Activated T-helper 1 cell treated with anti-CD3 and anti-CD28 coated beads, Interleukin-12 subunit alpha, Interleukin-12 subunit beta, Interleukin-2, Interleukin-4 antibody, amounts not matched to agents 30 ng/mL and 10 ng/mL and 1 ng/mL, durations not matched to agents 14 hours and 24 hours and 36 hours (primary cell): ENCODE measurements at regions not wholly inside any gene's neighbourhood (a gene's known extent, or its start where the extent isn't known, plus 50 kb on each side); places are given as distances from the start of the nearest gene placed in this dataset.

Source experiments
- DNase-seq: peaks from one replicate; pipeline ENCODE4 v3.0.0; 2021; ENCODE audit warnings: low spot score
- H3K27ac Mint-ChIP-seq: one replicate; pipeline ENCODE4 v1.8.0; 2021; ENCODE audit warnings: mild to moderate bottlenecking, mixed read lengths
- H3K27me3 Mint-ChIP-seq: one replicate; pipeline ENCODE4 v1.8.0; 2022; ENCODE audit warnings: mild to moderate bottlenecking, moderate library complexity, mixed read lengths; ENCODE audit not compliant: insufficient read depth
- H3K36me3 Mint-ChIP-seq: one replicate; pipeline ENCODE4 v1.8.0; 2021; ENCODE audit warnings: low read depth, mixed read lengths
- H3K4me1 Mint-ChIP-seq: one replicate; pipeline ENCODE4 v1.8.0; 2021; ENCODE audit warnings: low read depth, mixed read lengths
- H3K4me3 Mint-ChIP-seq: one replicate; pipeline ENCODE4 v1.8.0; 2021; ENCODE audit warnings: mild to moderate bottlenecking, moderate library complexity, mixed read lengths
- H3K9me3 Mint-ChIP-seq: one replicate; pipeline ENCODE4 v1.8.0; 2021; ENCODE audit warnings: mixed read lengths
- intact Hi-C: fragments of 100-400 bp; cut with micrococcal nuclease; formaldehyde crosslinking; loops from one replicate; pipeline ENCODE4 v1.15.1; 2024

DNA sequence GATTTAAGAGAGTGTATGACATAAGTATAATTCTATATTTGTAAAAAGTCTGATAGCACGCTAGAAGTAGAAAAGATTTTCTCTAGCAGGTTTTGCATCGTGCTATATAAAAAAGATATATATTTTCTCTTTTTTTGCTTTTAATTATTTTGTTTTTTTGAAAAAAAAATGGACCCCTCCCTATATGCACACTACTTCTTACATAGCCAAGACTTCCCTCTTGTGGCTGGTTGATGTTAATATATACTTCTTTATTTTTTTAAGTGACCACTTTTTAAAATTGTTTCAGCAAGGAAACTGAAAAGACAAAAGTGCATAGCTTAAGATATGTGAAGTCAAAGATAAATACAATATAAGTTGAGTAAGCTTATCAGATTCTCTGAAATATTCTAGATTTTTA lies 1202.8 kb downstream of the DIAPH3 start:
- no peaks in the 10 kb centered on the region for H3K9me3 Mint-ChIP-seq
- H3K27me3 Mint-ChIP-seq: no peaks in the 10 kb centered on the region
- H3K4me1 Mint-ChIP-seq: no peaks in the 10 kb centered on the region
- H3K36me3 Mint-ChIP-seq: no peaks in the 10 kb centered on the region
- H3K4me3 Mint-ChIP-seq: no peak overlapping the region
- H3K27ac Mint-ChIP-seq: no peak overlapping the region
- intact Hi-C loops: no loop called here
- no peak for DNase-seq

DNA sequence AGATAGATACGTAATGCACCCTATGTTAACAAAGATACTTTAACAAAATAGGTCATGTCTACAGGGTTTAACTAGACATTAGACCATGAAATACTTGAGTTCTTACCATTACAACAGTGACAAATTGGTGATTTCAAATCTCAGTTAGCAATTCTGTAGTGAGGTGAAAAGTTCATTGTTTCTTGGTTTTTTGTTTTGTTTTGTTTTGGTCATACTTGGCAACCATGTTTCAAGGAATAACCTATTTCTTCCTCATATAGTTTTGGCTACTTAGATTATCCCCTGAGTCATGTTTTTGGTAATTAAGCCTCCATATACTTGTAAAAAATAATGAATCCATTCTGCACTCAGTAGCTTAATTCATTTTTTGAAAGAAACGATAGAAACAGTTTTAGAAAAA lies 1200.4 kb downstream of the DIAPH3 start:
- Mint-ChIP-seq H3K9me3 (peaks cover 2% of the 10 kb centered on the region), H3K4me1 (no peaks in the 10 kb centered on the region), H3K4me3 (no peak overlapping the region), H3K36me3 (no peaks in the 10 kb centered on the region), H3K27ac (no peak overlapping the region), H3K27me3 (no peaks in the 10 kb centered on the region)
- intact Hi-C loops: no loop called here
- DNase-seq: no peak

- Mint-ChIP-seq H3K36me3 (no peaks in the 10 kb centered on the region), H3K9me3 (peaks cover 4% of the 10 kb centered on the region), H3K4me1 (no peaks in the 10 kb centered on the region), H3K27ac (no peak overlapping the region), H3K4me3 (no peak overlapping the region), H3K27me3 (no peaks in the 10 kb centered on the region)
- DNase-seq: no peak
- intact Hi-C loops: no loop called here
Observed at GRCh38 chr13:58964048-58964447, 1199.7 kb downstream of the DIAPH3 start.

DNA sequence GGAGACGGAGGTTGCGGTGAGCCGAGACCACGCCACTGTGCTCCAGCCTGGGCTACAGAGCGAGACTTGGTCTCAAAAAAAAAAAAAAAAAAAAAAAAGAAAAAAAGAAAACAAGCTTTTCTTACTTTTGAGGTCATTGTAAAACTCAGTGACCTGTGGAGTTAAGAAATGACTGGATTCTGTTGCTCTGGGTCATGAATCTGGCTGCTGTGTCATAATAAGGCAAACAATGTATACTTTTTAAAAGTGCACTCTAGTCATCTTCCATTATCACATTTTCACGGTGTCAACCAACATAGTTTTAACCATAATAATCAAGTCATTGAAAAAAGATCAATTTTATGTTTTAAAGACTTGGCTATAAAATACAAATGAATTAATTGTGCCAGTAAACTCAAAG lies 1186.6 kb downstream of the DIAPH3 start:
- intact Hi-C loops: no loop called here
- DNase-seq: no peak
- no peaks in the 10 kb centered on the region for H3K27me3 Mint-ChIP-seq
- H3K27ac Mint-ChIP-seq: no peak overlapping the region
- H3K36me3 Mint-ChIP-seq: no peaks in the 10 kb centered on the region
- H3K9me3 Mint-ChIP-seq: no peaks in the 10 kb centered on the region
- H3K4me3 Mint-ChIP-seq: no peak overlapping the region
- no peaks in the 10 kb centered on the region for H3K4me1 Mint-ChIP-seq

DNA sequence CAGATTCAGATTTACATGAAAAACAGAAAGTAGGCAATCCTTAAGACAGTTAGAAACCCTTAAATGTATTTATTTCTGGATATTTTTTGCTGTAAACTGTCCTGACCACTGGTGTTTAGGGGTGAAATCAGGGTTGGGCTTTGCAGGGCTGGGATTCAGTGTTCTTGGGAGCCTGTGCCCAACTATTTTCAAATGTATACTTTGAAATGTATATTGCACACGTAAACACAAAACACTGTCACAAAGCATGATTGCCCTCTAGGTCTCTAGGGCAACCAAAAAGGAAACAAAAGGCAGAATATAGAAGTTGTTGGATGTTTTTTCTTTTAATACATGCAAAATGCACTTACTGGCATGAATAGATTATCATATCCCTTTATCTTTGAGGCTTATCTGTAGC lies 1185.4 kb downstream of the DIAPH3 start:
- H3K4me1 Mint-ChIP-seq: no peaks in the 10 kb centered on the region
- peaks cover under 1% of the 10 kb centered on the region for H3K9me3 Mint-ChIP-seq
- DNase-seq: no peak
- intact Hi-C loops: no loop called here
- no peaks in the 10 kb centered on the region for H3K36me3 Mint-ChIP-seq
- H3K27ac Mint-ChIP-seq: no peak overlapping the region
- no peak overlapping the region for H3K4me3 Mint-ChIP-seq
- H3K27me3 Mint-ChIP-seq: no peaks in the 10 kb centered on the region

DNA sequence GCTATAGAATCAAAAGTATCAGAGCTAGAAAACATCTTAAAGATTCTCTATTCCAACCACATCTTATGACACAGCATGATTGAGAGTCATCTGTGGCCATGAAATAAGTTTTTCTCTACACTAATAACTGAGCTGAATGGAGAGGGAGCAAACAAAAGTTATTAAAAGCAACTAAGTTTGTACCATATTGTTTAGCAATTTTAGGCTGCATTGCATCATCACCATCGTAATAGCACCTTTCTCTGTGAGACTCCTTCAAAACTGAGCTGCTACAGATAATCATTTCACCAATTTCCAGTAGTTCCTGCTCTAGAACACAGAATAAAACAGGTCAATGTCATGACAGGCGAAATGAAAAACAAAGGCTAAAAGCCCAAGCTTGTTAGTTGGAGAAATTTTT lies 1183.9 kb downstream of the DIAPH3 start:
- H3K36me3 Mint-ChIP-seq: no peaks in the 10 kb centered on the region
- no peak overlapping the region for H3K4me3 Mint-ChIP-seq
- H3K27ac Mint-ChIP-seq: no peak overlapping the region
- H3K9me3 Mint-ChIP-seq: peaks cover 6% of the 10 kb centered on the region
- intact Hi-C loops: no loop called here
- no peaks in the 10 kb centered on the region for H3K27me3 Mint-ChIP-seq
- no peaks in the 10 kb centered on the region for H3K4me1 Mint-ChIP-seq
- no peak for DNase-seq

GRCh38 chr13:58985845-58986244 lies 1177.9 kb downstream of the DIAPH3 start:
- no peaks in the 10 kb centered on the region for H3K27me3 Mint-ChIP-seq
- no peak for DNase-seq
- H3K9me3 Mint-ChIP-seq: peaks cover 7% of the 10 kb centered on the region
- H3K4me1 Mint-ChIP-seq: no peaks in the 10 kb centered on the region
- no peak overlapping the region for H3K27ac Mint-ChIP-seq
- H3K4me3 Mint-ChIP-seq: no peak overlapping the region
- intact Hi-C loops: no loop called here
- H3K36me3 Mint-ChIP-seq: no peaks in the 10 kb centered on the region

DNA sequence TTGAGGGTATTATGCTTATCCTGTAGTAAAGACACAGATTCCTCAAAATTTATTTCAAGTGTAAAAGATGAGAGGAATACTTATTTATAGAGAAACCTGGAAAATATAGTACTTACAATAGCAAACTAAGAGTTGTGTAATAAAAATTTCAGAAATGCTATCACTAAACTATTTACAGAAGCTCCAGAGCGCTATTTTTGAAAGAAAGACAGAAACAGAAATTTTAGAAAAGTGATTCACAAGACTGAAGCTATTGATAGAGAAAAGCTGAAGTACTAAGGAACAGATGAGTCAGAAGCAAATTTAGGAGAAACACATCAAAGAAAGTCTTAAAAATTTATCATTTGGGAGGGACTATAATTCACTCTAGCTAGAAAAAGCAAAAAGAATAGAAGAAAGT lies 1174.2 kb downstream of the DIAPH3 start:
- Mint-ChIP-seq H3K36me3 (no peaks in the 10 kb centered on the region), H3K27me3 (no peaks in the 10 kb centered on the region), H3K4me1 (no peaks in the 10 kb centered on the region), H3K27ac (no peak overlapping the region), H3K9me3 (peaks cover 3% of the 10 kb centered on the region), H3K4me3 (no peak overlapping the region)
- DNase-seq: no peak
- intact Hi-C loops: no loop called here

DNA sequence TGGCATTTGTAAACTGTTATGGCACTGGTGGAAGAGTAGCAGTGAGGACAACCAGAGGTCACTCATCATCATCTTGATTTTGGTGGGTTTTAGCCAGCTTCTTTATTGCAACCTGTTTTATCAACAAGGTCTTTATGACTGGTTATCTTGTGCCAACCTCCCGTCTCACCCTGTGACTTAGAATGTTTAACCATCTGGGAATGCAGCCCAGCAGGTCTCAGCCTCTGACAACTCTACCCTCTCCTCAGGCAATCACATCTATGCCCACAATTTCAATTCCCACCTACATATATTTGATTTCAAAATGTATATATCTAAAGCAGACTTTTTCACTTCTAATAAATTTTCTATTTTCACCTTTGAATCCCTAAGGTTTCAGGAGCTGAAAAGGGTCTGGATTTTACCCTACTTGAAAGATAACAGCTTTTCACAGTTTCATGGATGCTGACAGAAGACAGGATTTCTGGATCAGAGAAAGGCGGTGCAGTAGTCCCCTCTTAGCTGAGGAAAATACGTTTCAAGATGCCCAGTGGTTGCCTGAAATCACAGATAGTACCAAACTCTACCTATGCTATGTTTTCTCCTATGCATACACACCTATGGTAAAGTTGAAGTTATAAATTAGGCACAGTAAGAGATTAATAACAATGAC lies 1171.8 kb downstream of the DIAPH3 start:
- no peak for DNase-seq
- Mint-ChIP-seq H3K4me3 (no peak overlapping the region), H3K27ac (no peak overlapping the region), H3K9me3 (no peaks in the 10 kb centered on the region), H3K36me3 (no peaks in the 10 kb centered on the region), H3K4me1 (no peaks in the 10 kb centered on the region), H3K27me3 (no peaks in the 10 kb centered on the region)
- intact Hi-C loops: no loop called here

GRCh38 chr13:58992478-58993042 lies 1171.2 kb downstream of the DIAPH3 start:
- H3K27me3 Mint-ChIP-seq: no peaks in the 10 kb centered on the region
- H3K4me3 Mint-ChIP-seq: no peak overlapping the region
- H3K9me3 Mint-ChIP-seq: no peaks in the 10 kb centered on the region
- no peak for DNase-seq
- intact Hi-C loops: no loop called here
- no peak overlapping the region for H3K27ac Mint-ChIP-seq
- no peaks in the 10 kb centered on the region for H3K36me3 Mint-ChIP-seq
- H3K4me1 Mint-ChIP-seq: no peaks in the 10 kb centered on the region

- H3K27ac Mint-ChIP-seq: no peak overlapping the region
- no peak for DNase-seq
- no peaks in the 10 kb centered on the region for H3K27me3 Mint-ChIP-seq
- intact Hi-C loops: no loop called here
- H3K4me1 Mint-ChIP-seq: no peaks in the 10 kb centered on the region
- no peaks in the 10 kb centered on the region for H3K9me3 Mint-ChIP-seq
- no peaks in the 10 kb centered on the region for H3K36me3 Mint-ChIP-seq
- no peak overlapping the region for H3K4me3 Mint-ChIP-seq
Observed at GRCh38 chr13:58994077-58994476, 1169.7 kb downstream of the DIAPH3 start.

DNA sequence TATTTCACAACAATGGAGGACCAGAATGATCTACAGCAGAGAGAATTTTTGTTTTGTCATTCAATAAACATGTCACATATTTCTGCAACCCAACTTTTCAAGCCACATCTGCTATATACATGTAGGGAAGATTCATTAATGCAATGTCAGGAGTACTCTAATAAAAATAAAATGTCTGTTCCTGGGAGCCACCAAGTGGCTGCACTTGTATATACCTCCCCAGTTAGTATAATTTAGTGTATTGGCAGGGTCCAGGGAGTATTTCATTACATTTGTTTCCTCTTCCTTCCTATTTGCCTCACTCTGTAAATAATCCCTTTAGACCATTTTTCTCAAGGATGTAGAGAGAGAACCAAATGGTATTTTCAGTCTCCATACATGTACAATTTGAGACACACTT lies 1169.0 kb downstream of the DIAPH3 start:
- no peaks in the 10 kb centered on the region for H3K9me3 Mint-ChIP-seq
- no peak overlapping the region for H3K4me3 Mint-ChIP-seq
- no peaks in the 10 kb centered on the region for H3K27me3 Mint-ChIP-seq
- no peaks in the 10 kb centered on the region for H3K4me1 Mint-ChIP-seq
- no peak for DNase-seq
- H3K27ac Mint-ChIP-seq: no peak overlapping the region
- H3K36me3 Mint-ChIP-seq: no peaks in the 10 kb centered on the region
- intact Hi-C loops: no loop called here

DNA sequence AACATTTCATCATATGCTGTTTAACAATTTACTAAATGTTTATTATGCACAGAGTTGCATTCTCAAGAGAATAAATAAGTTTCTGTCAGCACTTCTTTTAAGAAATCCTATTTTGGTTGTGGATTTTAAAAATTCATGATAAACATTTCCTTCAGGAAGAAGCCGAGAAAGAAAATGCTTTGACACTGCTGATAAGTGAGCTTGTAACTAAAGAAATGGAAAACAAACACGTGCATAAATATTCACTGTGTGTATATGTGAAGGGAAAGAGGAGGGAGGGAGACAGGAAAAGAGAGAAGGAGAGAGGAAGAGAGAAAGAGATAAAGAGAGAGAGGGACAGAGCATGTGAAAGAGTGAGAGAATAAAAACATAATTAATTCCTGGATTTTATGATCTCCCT lies 1165.0 kb downstream of the DIAPH3 start:
- Mint-ChIP-seq H3K4me1 (no peaks in the 10 kb centered on the region), H3K9me3 (no peaks in the 10 kb centered on the region), H3K27me3 (no peaks in the 10 kb centered on the region), H3K36me3 (no peaks in the 10 kb centered on the region), H3K4me3 (no peak overlapping the region), H3K27ac (no peak overlapping the region)
- intact Hi-C loops: no loop called here
- DNase-seq: no peak

DNA sequence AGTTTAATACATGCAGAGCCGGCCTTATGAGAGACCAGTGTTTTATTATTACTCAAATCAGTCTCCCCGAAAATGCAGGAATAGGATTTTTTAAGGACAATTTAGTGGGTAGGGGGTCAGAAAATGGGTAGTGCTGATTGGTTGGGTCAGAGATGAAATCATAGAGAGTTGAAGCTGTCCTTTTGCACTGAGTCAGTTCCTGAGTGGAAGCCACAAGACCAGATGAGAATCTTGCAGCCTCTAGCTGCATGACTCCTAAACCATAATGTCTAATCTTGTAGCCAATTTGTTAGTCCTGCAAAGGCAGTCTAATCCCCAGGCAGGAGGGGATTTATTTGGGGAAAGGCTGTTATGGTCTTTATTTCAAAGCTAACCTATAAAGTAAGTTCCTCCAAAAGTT lies 1163.9 kb downstream of the DIAPH3 start:
- Mint-ChIP-seq H3K4me1 (no peaks in the 10 kb centered on the region), H3K36me3 (no peaks in the 10 kb centered on the region), H3K4me3 (no peak overlapping the region), H3K27me3 (no peaks in the 10 kb centered on the region), H3K9me3 (no peaks in the 10 kb centered on the region), H3K27ac (no peak overlapping the region)
- no peak for DNase-seq
- intact Hi-C loops: no loop called here
